ENCODE measurements at regions not wholly inside any gene's neighbourhood (a gene's known extent, or its start where the extent isn't known, plus 50 kb on each side); places are given as distances from the start of the nearest gene placed in this dataset.
A peak's percentile ranks its signal among the peaks of the same experiment; 100 is the strongest.

DNA sequence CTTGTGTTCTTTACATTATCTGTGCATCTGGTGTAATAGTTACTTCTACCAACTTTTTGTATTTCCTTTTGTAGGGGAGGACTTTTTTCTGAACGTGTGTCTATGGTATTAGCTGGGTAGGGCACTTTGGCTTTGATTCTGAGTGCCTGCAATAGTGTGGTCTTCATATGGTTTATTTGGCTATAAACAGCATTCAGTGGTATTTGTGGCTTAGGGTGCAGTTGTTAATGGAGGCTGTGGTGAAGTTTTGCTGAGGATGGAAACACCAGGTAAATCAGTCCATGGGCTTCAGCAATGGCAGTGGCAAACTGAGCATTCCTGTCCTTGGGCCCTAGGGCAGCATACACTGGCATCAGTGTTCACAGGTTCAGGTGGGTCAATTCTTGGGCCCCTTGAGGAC lies 230.6 kb upstream of the CTNNB1 start:
- peak overlapping the region; percentile 98 for H3K27ac Mint-ChIP-seq
- H3K27me3 Mint-ChIP-seq: peaks cover 26% of the 10 kb centered on the region
- H3K36me3 Mint-ChIP-seq (ENCODE audit: low read depth): peaks cover 9% of the 10 kb centered on the region
- H3K4me1 Mint-ChIP-seq: peaks cover 18% of the 10 kb centered on the region
- H3K9me3 Mint-ChIP-seq: no peaks in the 10 kb centered on the region
- H3K4me3 Mint-ChIP-seq: no peak overlapping the region
- ATAC-seq (replicated peaks): no peak

DNA sequence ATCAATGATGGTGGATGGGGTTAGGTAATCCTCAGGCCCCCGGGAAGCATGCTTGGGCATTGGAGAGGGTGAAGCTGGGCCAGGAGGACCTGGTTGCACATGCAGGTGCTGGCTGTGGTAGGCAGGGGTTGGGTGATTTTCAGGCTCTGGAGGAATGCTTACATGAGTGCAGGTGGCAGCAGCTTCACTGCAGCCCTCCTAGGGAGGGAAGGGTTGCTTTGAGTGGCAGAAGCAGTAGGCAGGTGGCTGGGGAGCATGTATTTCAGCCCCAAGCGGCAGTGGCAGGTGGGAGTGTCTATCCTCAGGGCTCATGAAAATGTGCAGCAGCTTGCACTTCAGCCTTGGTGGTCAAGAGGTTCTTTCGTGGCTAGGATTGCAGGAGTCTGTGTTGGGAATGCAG lies 230.0 kb upstream of the CTNNB1 start:
- ATAC-seq (replicated peaks): no peak
- Mint-ChIP-seq H3K27me3 (peaks cover 24% of the 10 kb centered on the region), H3K4me1 (peaks cover 18% of the 10 kb centered on the region), H3K4me3 (peak overlapping the region; percentile 79), H3K36me3 (ENCODE audit: low read depth) (peaks cover 9% of the 10 kb centered on the region), H3K27ac (peak overlapping the region; percentile 98), H3K9me3 (no peaks in the 10 kb centered on the region)

DNA sequence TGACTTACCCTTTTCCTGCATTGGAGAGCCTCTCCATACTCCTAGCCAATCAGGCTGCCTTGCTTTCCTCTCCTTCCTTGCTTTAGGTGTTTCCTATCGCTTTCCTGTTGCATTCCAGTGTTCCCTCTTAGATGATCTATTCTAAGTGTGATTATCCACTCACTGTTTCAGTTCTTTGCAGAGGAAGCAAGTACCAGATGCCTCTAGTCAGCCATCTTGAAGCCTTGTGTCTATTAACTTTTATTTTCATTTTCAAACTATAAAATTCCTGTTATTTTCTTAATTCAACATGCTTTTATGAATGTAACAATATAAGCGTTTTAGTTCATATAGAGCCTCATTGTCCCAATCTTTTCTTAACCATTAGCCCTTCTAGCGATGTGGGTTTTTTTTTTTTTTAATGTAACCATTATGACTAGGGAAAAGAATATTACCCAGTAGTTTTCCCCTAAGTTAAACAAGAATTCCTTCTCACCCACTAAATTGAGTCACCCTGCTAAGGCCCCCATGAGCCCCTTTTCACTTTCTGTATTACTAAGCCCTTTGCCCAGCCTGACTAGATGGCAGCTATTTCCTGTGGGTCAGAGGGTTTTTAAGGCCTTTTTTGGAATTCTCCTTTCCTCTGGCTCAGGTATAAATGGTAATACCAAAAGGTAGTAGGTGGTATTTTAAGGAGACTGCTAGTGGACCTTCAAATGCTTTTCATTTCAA lies 229.4 kb upstream of the CTNNB1 start:
- H3K4me3 Mint-ChIP-seq: peak overlapping the region; percentile 79
- peaks cover 18% of the 10 kb centered on the region for H3K4me1 Mint-ChIP-seq
- ATAC-seq (replicated peaks): peak; percentile 18
- peaks cover 24% of the 10 kb centered on the region for H3K27me3 Mint-ChIP-seq
- peak overlapping the region; percentile 98 for H3K27ac Mint-ChIP-seq
- no peaks in the 10 kb centered on the region for H3K9me3 Mint-ChIP-seq
- H3K36me3 Mint-ChIP-seq (ENCODE audit: low read depth): peaks cover 9% of the 10 kb centered on the region

DNA sequence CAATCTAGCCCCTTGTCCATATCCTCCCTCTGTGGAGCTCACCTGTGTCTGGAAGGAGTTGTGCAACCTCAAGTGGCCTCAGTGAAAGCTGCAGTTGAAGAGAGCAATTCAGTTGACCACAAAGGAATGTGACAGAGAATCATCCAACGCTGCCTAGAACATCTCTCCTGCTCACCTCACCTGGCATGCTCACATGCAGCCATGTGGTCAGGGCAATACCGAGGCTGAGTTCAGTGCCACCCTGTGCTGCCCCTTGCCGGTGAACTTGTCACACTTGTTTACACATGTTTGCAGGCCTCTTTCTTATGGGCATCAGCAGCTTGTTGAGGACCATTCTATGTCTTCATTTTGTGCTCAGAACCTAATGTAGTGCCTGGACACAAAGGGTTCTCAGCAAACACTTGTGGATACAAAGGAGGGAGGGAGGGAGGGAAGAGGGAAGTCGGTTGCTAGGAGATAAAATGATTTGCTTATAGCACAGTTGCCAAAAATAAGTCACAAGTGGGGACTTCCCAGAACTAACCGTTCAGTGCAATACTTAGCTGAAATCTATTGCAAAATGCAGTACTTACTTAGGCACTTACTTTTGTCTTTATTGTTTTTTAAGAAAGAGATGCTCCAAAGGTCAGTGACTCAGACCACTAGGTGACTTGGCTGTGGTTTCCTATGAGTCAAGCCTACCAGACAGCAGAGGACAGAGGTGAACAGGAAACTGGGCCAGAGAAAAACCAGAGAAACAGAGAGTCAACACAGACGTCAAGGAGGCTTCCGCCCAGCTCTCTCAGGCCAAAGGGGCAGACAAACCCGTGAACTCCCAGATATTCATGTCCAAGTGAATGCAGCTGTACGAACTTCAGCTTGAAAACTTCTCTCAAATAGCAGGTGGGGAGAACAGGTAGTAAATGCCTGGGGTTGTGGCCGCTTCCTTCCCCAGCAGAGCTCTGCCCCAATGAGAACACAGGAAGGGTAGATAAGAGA lies 227.8 kb upstream of the CTNNB1 start:
- Mint-ChIP-seq H3K9me3 (no peaks in the 10 kb centered on the region), H3K4me3 (peak overlapping the region; percentile 79), H3K4me1 (peaks cover 18% of the 10 kb centered on the region), H3K27ac (peak overlapping the region; percentile 98), H3K36me3 (ENCODE audit: low read depth) (peaks cover 9% of the 10 kb centered on the region), H3K27me3 (peaks cover 20% of the 10 kb centered on the region)
- ATAC-seq (replicated peaks): peak; percentile 87

DNA sequence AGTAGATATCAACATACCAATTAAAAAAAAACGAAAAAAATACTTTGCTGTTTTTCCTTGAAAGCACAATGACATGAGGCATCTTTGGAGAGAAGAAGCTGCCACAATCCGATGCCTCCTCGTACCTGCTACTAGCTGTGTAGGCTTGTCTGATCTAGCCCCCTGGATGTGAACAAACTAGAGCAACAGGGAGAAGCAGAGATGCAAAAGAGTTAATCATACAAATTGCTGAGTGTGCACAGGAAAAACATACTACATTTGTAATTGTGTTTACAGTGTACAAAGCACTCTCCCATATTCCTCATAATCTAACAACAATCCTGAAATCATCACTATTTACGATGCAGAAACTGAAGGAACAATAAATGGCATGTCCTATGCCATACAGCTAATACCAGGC lies 227.0 kb upstream of the CTNNB1 start:
- H3K4me3 Mint-ChIP-seq: peak overlapping the region; percentile 79
- H3K36me3 Mint-ChIP-seq (ENCODE audit: low read depth): peaks cover 9% of the 10 kb centered on the region
- H3K27ac Mint-ChIP-seq: peak overlapping the region; percentile 98
- H3K4me1 Mint-ChIP-seq: peaks cover 18% of the 10 kb centered on the region
- ATAC-seq (replicated peaks): no peak
- peaks cover 17% of the 10 kb centered on the region for H3K27me3 Mint-ChIP-seq
- no peaks in the 10 kb centered on the region for H3K9me3 Mint-ChIP-seq

DNA sequence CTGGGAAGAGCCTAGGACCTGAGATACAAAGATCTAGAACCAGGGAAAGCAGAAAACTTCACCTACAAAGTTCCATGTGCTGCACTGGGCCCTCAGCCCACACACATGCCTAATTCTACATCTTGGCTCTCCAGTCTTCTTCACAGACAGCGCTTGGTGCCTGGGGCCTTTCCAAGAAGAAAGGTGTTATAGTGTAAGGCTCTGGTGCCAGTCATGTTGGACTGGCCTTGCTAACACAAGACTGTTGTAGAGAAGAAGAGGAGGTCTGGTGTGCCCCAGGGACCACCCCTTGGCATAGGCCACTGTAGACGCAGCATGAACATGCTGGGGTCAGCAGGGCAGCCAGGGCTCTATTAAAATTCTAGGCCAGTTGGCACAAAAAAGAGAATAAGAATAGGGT lies 226.2 kb upstream of the CTNNB1 start:
- Mint-ChIP-seq H3K9me3 (no peaks in the 10 kb centered on the region), H3K27me3 (peaks cover 20% of the 10 kb centered on the region), H3K4me1 (peaks cover 18% of the 10 kb centered on the region), H3K27ac (peak overlapping the region; percentile 98), H3K36me3 (ENCODE audit: low read depth) (peaks cover 9% of the 10 kb centered on the region), H3K4me3 (no peak overlapping the region)
- ATAC-seq (replicated peaks): no peak

DNA sequence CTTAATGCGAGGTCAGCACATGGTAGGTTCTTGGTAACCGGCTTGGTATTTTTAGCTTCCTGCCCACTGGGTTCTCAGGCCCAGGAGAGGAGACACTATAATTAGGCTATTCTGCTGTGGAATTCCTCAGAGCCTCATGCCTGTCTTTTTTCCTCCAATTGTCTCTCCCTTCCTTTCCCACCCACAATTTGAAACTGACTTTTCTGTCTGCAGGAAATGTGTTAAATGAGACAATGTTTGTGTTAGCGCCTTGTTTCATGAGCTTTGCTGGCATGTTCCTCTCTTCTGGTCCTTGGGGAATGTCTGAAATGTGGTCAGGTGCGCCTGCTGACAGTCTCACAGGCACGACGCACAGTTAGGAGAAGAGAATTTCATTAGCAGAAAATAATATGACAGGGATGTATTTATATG lies 223.6 kb upstream of the CTNNB1 start:
- Mint-ChIP-seq H3K27ac (no peak overlapping the region), H3K4me3 (no peak overlapping the region), H3K27me3 (peaks cover 23% of the 10 kb centered on the region), H3K9me3 (no peaks in the 10 kb centered on the region), H3K36me3 (ENCODE audit: low read depth) (peaks cover 9% of the 10 kb centered on the region), H3K4me1 (peaks cover 18% of the 10 kb centered on the region)
- ATAC-seq (replicated peaks): no peak

DNA sequence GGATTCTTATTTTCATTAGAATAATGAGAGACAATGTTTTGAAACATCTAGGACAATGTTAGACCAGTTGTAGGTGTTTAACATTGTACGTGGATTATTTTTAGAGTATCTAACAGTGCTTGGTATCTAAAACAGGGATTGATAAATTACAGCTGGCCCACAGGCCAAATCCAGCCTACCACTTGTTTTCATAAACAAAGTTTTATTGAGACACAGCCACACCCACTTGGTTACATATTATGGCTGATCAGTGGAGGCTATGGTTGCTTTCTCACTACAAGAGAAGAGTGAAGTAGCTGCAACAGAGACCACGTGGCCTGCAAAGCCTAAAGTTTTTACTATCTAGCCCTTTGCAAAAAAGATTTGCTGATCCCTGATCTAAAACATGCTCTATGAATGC lies 223.1 kb upstream of the CTNNB1 start:
- Mint-ChIP-seq H3K27ac (no peak overlapping the region), H3K9me3 (no peaks in the 10 kb centered on the region), H3K4me3 (no peak overlapping the region), H3K27me3 (peaks cover 23% of the 10 kb centered on the region), H3K4me1 (peaks cover 13% of the 10 kb centered on the region), H3K36me3 (ENCODE audit: low read depth) (peaks cover 5% of the 10 kb centered on the region)
- ATAC-seq (replicated peaks): no peak

DNA sequence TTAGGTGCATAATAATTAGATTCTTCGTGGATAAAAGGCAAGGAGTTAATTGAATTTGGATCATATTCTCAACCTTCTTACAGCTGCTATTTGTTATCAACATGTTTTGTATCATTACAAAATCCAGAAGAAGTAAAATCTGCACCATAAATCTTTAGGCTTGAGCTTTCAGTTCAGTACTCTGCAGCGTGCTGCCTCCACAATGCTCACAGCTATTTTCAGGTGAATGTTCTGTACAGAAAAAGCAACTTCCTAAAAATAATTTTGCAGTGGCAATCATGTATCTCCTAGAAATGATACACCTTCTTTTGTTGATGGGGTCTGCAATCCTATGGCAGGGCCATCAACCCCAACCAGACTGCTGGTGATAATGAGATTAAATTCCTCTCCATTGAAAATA lies 220.9 kb upstream of the CTNNB1 start:
- no peaks in the 10 kb centered on the region for H3K36me3 Mint-ChIP-seq (ENCODE audit: low read depth)
- no peak overlapping the region for H3K4me3 Mint-ChIP-seq
- H3K4me1 Mint-ChIP-seq: no peaks in the 10 kb centered on the region
- H3K27ac Mint-ChIP-seq: no peak overlapping the region
- no peak for ATAC-seq (replicated peaks)
- no peaks in the 10 kb centered on the region for H3K9me3 Mint-ChIP-seq
- H3K27me3 Mint-ChIP-seq: peaks cover 32% of the 10 kb centered on the region

DNA sequence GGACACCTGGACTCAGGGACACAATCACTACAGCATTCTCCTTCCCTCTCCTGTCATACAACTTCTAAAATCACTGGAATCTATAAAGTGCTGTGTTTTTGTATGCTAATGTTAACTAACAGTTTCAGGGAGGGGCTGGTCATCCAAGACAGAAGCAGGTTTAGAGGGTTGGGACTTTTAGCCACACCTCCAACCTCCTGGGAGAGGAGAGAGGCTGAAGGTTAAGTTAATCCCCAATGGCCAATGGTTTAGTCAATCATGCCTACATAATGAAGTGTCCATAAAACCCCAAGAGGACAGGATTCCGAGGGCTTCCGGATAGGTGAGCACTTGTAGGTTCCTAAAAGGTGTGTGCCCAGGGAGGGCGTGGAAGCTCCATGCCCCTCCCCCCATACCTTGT lies 219.3 kb upstream of the CTNNB1 start:
- Mint-ChIP-seq H3K4me3 (peak overlapping the region; percentile 29), H3K27me3 (peaks cover 39% of the 10 kb centered on the region), H3K36me3 (ENCODE audit: low read depth) (no peaks in the 10 kb centered on the region), H3K9me3 (no peaks in the 10 kb centered on the region), H3K27ac (no peak overlapping the region), H3K4me1 (no peaks in the 10 kb centered on the region)
- ATAC-seq (replicated peaks): peak; percentile 32

DNA sequence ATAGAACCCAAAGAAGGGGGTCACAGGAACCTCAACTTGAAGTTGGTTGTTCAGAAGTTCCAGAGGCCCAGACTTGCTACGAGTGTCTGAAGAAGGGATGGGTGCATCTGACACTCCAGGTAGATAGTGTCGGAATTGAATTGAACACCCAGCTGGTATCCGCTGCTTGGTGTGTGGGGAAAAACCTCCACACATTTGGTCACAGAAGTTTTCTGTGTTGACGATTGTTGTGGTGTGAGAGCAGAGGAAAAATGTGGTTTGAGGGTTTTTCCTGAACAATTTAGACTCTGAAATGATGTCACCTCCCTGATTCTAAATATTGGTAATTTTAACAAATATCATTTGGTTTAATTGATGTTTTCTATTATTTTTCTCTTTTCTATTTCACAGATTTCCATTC lies 218.8 kb upstream of the CTNNB1 start:
- peaks cover 39% of the 10 kb centered on the region for H3K27me3 Mint-ChIP-seq
- H3K36me3 Mint-ChIP-seq (ENCODE audit: low read depth): no peaks in the 10 kb centered on the region
- H3K4me1 Mint-ChIP-seq: no peaks in the 10 kb centered on the region
- H3K4me3 Mint-ChIP-seq: peak overlapping the region; percentile 29
- peak overlapping the region; percentile 66 for H3K27ac Mint-ChIP-seq
- H3K9me3 Mint-ChIP-seq: no peaks in the 10 kb centered on the region
- ATAC-seq (replicated peaks): peak; percentile 93

DNA sequence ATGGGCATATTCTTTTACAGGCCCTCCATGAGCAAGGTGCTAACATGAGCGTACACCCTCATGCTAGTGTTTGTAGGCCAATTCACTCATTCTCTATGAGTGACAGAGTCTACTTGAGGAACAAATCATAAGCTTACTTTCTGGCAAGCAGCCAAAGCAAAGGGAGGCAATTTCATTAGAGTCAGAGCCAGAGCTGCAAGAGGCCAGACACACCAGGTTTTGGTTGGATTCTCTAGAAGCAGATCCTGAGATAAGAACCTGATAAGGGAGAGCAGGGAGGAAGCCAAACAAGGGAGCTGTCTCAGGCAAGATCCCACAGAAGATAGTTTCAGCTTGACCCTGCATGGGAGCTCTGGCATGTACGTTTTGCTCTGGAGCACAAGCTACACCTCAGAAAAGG lies 214.1 kb upstream of the CTNNB1 start:
- H3K36me3 Mint-ChIP-seq (ENCODE audit: low read depth): no peaks in the 10 kb centered on the region
- H3K4me3 Mint-ChIP-seq: no peak overlapping the region
- H3K27ac Mint-ChIP-seq: no peak overlapping the region
- peaks cover 40% of the 10 kb centered on the region for H3K27me3 Mint-ChIP-seq
- ATAC-seq (replicated peaks): no peak
- H3K4me1 Mint-ChIP-seq: no peaks in the 10 kb centered on the region
- peaks cover 3% of the 10 kb centered on the region for H3K9me3 Mint-ChIP-seq

DNA sequence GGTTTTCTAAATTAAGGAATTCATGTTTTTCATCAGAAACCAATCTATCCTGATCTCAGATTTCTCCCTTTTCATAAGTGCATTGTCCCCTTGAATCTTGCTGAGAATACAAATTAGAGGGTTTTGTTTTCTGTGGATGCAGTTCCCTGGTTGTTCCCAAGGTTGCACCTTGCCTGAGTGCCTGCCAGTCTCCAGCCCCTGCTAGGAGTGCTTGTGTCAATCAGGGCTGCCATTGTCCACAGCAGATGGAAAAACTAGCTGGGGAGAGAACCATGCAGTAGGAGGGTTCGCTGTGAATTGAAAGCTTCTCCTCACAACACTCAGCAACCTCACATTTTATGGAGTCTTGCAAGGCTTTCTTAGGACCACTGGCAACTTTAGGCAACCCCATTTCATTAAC lies 210.8 kb upstream of the CTNNB1 start:
- Mint-ChIP-seq H3K27ac (no peak overlapping the region), H3K4me3 (no peak overlapping the region), H3K4me1 (no peaks in the 10 kb centered on the region), H3K36me3 (ENCODE audit: low read depth) (no peaks in the 10 kb centered on the region), H3K27me3 (peaks cover 28% of the 10 kb centered on the region), H3K9me3 (peaks cover 6% of the 10 kb centered on the region)
- no peak for ATAC-seq (replicated peaks)

DNA sequence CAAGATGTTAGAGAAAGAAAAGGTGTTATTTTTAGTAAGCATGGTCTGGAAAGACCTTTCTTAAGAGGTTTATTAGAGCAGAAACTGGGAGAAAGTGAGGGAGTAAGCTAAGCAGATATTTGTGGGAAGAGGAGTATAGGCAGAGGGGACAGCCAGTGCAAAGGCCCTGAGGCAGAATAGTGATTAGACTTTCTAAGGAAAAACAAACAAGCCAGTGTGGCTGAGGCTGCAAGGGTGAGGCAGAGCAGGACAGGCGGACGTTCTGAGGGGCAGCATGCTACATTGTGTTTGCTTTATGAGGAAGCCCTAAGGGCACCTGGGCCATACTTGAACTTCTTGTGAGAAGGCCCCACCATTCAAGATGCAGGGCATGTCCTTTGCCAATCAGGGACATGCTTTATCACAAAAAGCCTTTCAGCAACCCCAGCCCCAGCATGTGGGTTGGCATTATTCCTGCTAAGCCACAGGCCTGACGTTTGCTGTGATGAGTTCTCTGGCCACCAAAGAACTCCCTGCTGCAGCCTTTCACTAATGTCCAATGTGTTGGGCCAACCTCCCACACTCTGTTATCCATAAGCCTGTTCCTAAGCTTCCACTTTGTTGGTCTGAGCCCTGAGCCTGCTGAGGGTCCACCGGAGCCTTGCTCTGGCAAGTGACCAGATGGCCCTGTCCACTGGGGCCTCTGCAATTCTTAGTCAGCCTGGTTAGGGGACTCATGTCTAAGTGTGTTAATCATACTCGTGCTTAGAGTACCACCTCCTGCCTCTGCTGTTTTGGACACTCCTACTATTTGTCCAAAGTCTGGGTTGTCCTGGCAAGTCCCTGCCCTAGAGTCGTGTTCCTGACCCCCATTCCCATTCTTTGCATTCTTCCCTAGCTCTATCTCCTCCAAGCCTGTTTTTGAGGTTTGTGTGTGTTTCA lies 209.9 kb upstream of the CTNNB1 start:
- no peaks in the 10 kb centered on the region for H3K36me3 Mint-ChIP-seq (ENCODE audit: low read depth)
- no peak for ATAC-seq (replicated peaks)
- H3K4me1 Mint-ChIP-seq: no peaks in the 10 kb centered on the region
- H3K9me3 Mint-ChIP-seq: peaks cover 6% of the 10 kb centered on the region
- no peak overlapping the region for H3K4me3 Mint-ChIP-seq
- no peak overlapping the region for H3K27ac Mint-ChIP-seq
- H3K27me3 Mint-ChIP-seq: peaks cover 25% of the 10 kb centered on the region
